Natural killer cell (primary cell): ENCODE measurements at regions not wholly inside any gene's neighbourhood (a gene's known extent, or its start where the extent isn't known, plus 50 kb on each side); places are given as distances from the start of the nearest gene placed in this dataset.

ENCODE experiments used
- ATAC-seq, 3 donors: fragments of 150-1000 bp in 2 of 3; fragments of 200-7000 bp in 1 of 3; cut with Tn5 transposase; 1 replicate in 1 of 3; 2 replicates in 2 of 3; pipeline ENCODE4 v1.10.0; 2021; ENCODE audit warnings: mild to moderate bottlenecking in 2 of 3, moderate library complexity in 2 of 3
- DNase-seq, 2 donors: peaks; one replicate each; pipeline versions ENCODE4 v3.0.0 to v3.0.0-alpha.2; 2013 to 2021; ENCODE audit warnings: mixed read lengths in 1 of 2
- H3K27ac ChIP-seq: one replicate; pipeline ENCODE4 v1.5.1; 2013; ENCODE audit warnings: mild to moderate bottlenecking, low read length
- H3K27me3 ChIP-seq: one replicate; pipeline ENCODE4 v1.6.1; 2013; ENCODE audit warnings: low read length; ENCODE audit not compliant: control insufficient read depth, insufficient read depth
- H3K36me3 ChIP-seq: one replicate; pipeline ENCODE4 v1.6.1; 2013; ENCODE audit warnings: low read length; ENCODE audit not compliant: control insufficient read depth, insufficient read depth
- H3K4me1 ChIP-seq: one replicate; pipeline ENCODE4 v1.6.1; 2013; ENCODE audit warnings: low read length; ENCODE audit not compliant: control insufficient read depth, insufficient read depth
- H3K4me3 ChIP-seq: one replicate; pipeline ENCODE4 v1.5.1; 2013; ENCODE audit warnings: low read length
- H3K9me3 ChIP-seq: one replicate; pipeline ENCODE4 v1.6.1; 2013; ENCODE audit warnings: low read length; ENCODE audit not compliant: control insufficient read depth, insufficient read depth
- H3K27ac Mint-ChIP-seq, 2 donors: one replicate each; pipeline ENCODE4 v1.8.0; 2022; ENCODE audit warnings: mild to moderate bottlenecking in 2 of 2, mixed read lengths in 2 of 2, moderate library complexity in 1 of 2
- H3K27me3 Mint-ChIP-seq, 2 donors: one replicate each; pipeline ENCODE4 v1.8.0; 2022; ENCODE audit warnings: low read depth in 2 of 2, mixed read lengths in 2 of 2
- H3K36me3 Mint-ChIP-seq: one replicate; pipeline ENCODE4 v1.8.0; 2022; ENCODE audit warnings: mixed read lengths
- H3K4me1 Mint-ChIP-seq, 2 donors: one replicate each; pipeline ENCODE4 v1.8.0; 2022; ENCODE audit warnings: mixed read lengths in 2 of 2
- H3K4me3 Mint-ChIP-seq: one replicate; pipeline ENCODE4 v1.8.0; 2022; ENCODE audit warnings: mild to moderate bottlenecking, moderate library complexity, mixed read lengths
- H3K9me3 Mint-ChIP-seq, 2 donors: one replicate each; pipeline ENCODE4 v1.8.0; 2022; ENCODE audit warnings: mixed read lengths in 2 of 2
- WGBS: methylation state at CpG from one replicate; pipeline ENCODE4 v1.1.7; 2013; ENCODE audit warnings: missing lambda C conversion rate; ENCODE audit not compliant: insufficient coverage; 5-methylcytosine and 5-hydroxymethylcytosine counted together
- intact Hi-C: fragments of 100-400 bp; cut with micrococcal nuclease; formaldehyde crosslinking; loops from one replicate; pipeline ENCODE4 v1.14.2; 2022
- TF ChIP-seq, protein P1 (sequence below): fragments of 200-600 bp; IDR thresholded peaks from one replicate; pipeline ENCODE4 v1.8.0; 2022; ENCODE audit warnings: antibody characterized with exemption

DNA sequence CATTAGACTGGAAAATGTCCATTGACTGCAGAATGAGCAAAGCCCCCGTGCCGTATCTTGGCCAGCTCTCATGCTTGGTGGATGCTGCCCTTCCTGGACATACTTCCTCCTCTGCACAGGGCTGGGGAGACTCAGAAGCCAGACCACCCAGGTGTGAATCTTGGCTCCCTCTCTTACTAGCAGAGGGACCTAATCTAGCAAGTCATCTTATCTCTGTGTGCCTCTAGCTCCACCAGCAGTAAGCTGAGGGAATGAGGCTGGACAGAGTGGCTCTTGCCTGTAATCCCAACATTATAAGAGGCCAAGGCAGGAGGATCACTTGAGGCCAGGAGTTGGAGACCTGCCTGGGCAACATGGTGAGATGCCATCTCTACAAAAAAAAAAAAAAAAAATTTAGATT lies 173.8 kb upstream of the GHITM start:
- H3K36me3 ChIP-seq, result no peaks in the 10 kb centered on the region
- no peak overlapping the region for H3K27ac ChIP-seq
- DNase-seq, result no peak
- TF ChIP-seq, protein P1, sequence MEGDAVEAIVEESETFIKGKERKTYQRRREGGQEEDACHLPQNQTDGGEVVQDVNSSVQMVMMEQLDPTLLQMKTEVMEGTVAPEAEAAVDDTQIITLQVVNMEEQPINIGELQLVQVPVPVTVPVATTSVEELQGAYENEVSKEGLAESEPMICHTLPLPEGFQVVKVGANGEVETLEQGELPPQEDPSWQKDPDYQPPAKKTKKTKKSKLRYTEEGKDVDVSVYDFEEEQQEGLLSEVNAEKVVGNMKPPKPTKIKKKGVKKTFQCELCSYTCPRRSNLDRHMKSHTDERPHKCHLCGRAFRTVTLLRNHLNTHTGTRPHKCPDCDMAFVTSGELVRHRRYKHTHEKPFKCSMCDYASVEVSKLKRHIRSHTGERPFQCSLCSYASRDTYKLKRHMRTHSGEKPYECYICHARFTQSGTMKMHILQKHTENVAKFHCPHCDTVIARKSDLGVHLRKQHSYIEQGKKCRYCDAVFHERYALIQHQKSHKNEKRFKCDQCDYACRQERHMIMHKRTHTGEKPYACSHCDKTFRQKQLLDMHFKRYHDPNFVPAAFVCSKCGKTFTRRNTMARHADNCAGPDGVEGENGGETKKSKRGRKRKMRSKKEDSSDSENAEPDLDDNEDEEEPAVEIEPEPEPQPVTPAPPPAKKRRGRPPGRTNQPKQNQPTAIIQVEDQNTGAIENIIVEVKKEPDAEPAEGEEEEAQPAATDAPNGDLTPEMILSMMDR, result no peak
- ATAC-seq, result no peak
- peaks cover 0 to 2% of the 10 kb centered on the region in 2 donors for H3K4me1 Mint-ChIP-seq
- no peaks in the 10 kb centered on the region for H3K36me3 Mint-ChIP-seq
- H3K4me3 ChIP-seq, result no peak overlapping the region
- H3K4me1 ChIP-seq, result no peaks in the 10 kb centered on the region
- H3K9me3 Mint-ChIP-seq, result no peaks in the 10 kb centered on the region
- WGBS, result 67% methylated on average over 2 of the region's 2 CpGs
- no peak overlapping the region for H3K27ac Mint-ChIP-seq
- no peak overlapping the region for H3K4me3 Mint-ChIP-seq
- intact Hi-C loops, result no loop called here
- no peaks in the 10 kb centered on the region for H3K27me3 ChIP-seq
- no peaks in the 10 kb centered on the region for H3K9me3 ChIP-seq
- peaks cover 0 to 5% of the 10 kb centered on the region in 2 donors for H3K27me3 Mint-ChIP-seq

DNA sequence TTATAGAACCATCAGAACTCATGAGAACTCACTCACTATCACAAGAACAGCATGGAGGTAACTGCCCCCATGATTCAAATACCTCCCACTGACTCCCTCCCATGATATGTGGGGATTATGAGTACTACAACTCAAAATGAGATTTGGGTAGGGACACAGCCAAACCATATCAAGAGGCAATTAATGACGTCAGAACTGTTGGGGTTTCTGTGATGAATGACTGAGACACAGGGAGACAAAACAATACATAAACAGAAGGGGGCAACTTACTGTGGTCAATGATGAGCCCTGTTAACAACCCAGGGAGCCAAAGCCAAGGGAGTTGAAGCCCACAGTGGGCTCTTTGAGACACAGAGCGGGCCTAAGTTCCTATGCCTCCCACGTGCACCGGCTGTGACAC lies 171.3 kb upstream of the GHITM start:
- Histone ChIP-seq H3K4me1 (no peaks in the 10 kb centered on the region), H3K36me3 (no peaks in the 10 kb centered on the region), H3K4me3 (no peak overlapping the region), H3K9me3 (no peaks in the 10 kb centered on the region), H3K27me3 (no peaks in the 10 kb centered on the region), H3K27ac (no peak overlapping the region)
- Mint-ChIP-seq H3K4me1 (no peaks in the 10 kb centered on the region), H3K9me3 (no peaks in the 10 kb centered on the region), H3K4me3 (no peak overlapping the region), H3K36me3 (no peaks in the 10 kb centered on the region), H3K27ac (no peak overlapping the region), H3K27me3 (peaks cover 0 to 5% of the 10 kb centered on the region in 2 donors)
- TF ChIP-seq, protein P1, result no peak
- 88% methylated on average over 4 of the region's 4 CpGs for WGBS
- intact Hi-C loops, result no loop called here
- ATAC-seq (no peak), DNase-seq (no peak)

DNA sequence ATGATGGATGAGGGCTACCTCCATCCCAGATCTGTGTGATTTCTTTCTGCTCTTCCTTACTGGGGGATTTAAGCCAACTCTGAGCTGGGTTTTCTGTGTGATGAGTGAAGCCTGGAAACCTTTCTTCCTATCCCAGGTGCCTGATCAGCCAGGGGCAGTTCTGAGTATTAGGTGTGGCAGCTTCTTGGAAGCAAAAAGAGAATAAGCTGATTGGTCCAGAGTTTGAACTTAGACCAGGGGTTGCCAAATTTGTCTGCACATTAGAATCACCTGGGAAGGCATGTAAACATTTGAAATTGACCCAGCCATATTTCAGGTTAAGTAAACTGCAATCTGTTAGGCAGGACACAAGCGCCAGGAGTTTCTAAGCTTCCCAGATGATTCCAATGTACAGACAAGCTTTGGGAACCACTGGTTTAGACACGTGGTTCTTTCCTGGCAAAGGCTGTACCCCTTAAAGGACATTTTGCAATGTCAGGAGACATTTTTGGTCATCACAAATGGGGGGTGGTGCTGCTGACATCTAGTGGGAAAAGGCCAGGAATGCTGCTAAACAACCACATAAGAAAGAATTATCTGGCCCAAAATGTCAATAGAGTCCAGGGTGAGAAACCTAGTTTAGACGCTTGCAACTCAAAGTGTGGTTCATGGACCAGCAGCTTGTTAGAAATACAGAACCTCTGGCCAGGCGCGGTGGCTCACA lies 160.5 kb upstream of the GHITM start:
- intact Hi-C loops, result no loop called here
- DNase-seq (no peak), ATAC-seq (no peak)
- H3K27ac Mint-ChIP-seq, result no peak overlapping the region
- TF ChIP-seq, protein P1, result no peak
- WGBS, result 84% methylated on average over 5 of the region's 5 CpGs
- no peaks in the 10 kb centered on the region for H3K36me3 Mint-ChIP-seq
- Histone ChIP-seq H3K9me3 (no peaks in the 10 kb centered on the region), H3K4me1 (no peaks in the 10 kb centered on the region), H3K36me3 (no peaks in the 10 kb centered on the region), H3K27me3 (no peaks in the 10 kb centered on the region), H3K27ac (no peak overlapping the region), H3K4me3 (no peak overlapping the region)
- no peaks in the 10 kb centered on the region for H3K9me3 Mint-ChIP-seq
- H3K27me3 Mint-ChIP-seq, result peaks cover 0 to 17% of the 10 kb centered on the region in 2 donors
- no peaks in the 10 kb centered on the region for H3K4me1 Mint-ChIP-seq
- H3K4me3 Mint-ChIP-seq, result no peak overlapping the region

DNA sequence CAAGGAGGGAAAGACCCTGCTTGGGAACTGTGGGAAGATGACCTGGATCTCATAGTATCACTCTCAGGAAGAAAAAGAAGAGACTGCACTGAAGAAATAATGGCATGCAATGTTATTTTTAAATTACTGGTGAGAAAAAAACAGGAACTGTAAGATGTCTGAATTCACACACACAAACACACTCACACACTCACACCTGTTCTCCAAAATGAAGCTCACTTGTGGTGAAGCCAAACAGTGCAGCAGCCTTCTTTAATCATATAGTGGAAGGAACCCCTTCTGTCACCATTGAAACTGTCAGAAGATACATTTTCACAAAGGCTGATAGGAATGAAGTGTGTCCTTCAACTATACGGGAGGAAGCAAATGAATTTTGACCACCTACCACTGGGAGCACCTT lies 156.5 kb upstream of the GHITM start:
- H3K4me3 Mint-ChIP-seq, result no peak overlapping the region
- no peaks in the 10 kb centered on the region for H3K36me3 Mint-ChIP-seq
- H3K9me3 Mint-ChIP-seq, result no peaks in the 10 kb centered on the region
- peaks cover 4 to 30% of the 10 kb centered on the region in 2 donors for H3K27me3 Mint-ChIP-seq
- intact Hi-C loops, result no loop called here
- Histone ChIP-seq H3K4me1 (peaks cover 6% of the 10 kb centered on the region), H3K27me3 (no peaks in the 10 kb centered on the region), H3K36me3 (no peaks in the 10 kb centered on the region), H3K4me3 (no peak overlapping the region), H3K27ac (no peak overlapping the region), H3K9me3 (no peaks in the 10 kb centered on the region)
- H3K27ac Mint-ChIP-seq, result no peak overlapping the region
- WGBS, result 100% methylated on average over 1 of the region's 1 CpG
- no peaks in the 10 kb centered on the region for H3K4me1 Mint-ChIP-seq
- no peak for DNase-seq
- ATAC-seq, result no peak
- TF ChIP-seq, protein P1, result no peak
